B cell (primary cell): ENCODE measurements at regions not wholly inside any gene's neighbourhood (a gene's known extent, or its start where the extent isn't known, plus 50 kb on each side); places are given as distances from the start of the nearest gene placed in this dataset.

ENCODE experiments used
- ATAC-seq: fragments of 200-7000 bp; cut with Tn5 transposase; one replicate; pipeline ENCODE4 v1.10.0; 2021; ENCODE audit warnings: low read depth, mild to moderate bottlenecking, moderate number of reproducible peaks, moderate library complexity
- CTCF ChIA-PET: fragments of 350-600 bp; sonication (Branson Sonifier 250); formaldehyde crosslinking; loops from one replicate; lab custom pipeline; 2021; ENCODE audit warnings: antibody characterized with exemption, inconsistent platforms; lab: Charles Lee
- POLR2A ChIA-PET: fragments of 350-600 bp; sonication (Branson Sonifier 250); formaldehyde crosslinking; loops from one replicate; lab custom pipeline; 2021; ENCODE audit warnings: antibody characterized with exemption; lab: Charles Lee
- DNase-seq: peaks from one replicate; pipeline ENCODE4 v3.0.0; 2013
- H2AFZ ChIP-seq: 2 replicates; pipeline ENCODE4 v1.6.1; 2012; ENCODE audit warnings: mild to moderate bottlenecking, low read depth, low read length; ENCODE audit not compliant: insufficient read depth, poor library complexity, severe bottlenecking
- H3K27ac ChIP-seq, 2 donors: 1 replicate in 1 of 2; 2 replicates in 1 of 2; pipeline ENCODE4 v1.5.1; 2012 to 2013; ENCODE audit warnings: low read length in 2 of 2, mild to moderate bottlenecking in 2 of 2, moderate library complexity in 1 of 2
- H3K27me3 ChIP-seq, 4 experiments: fragments of 200-600 bp in 1 of 4; sonication (generic) in 1 of 4; replicated peaks in 1 of 4; 1 replicate in 2 of 4; 2 replicates in 2 of 4; pipeline versions ENCODE4 v1.6.1 to v1.7.0; 2013 to 2016; ENCODE audit warnings: low read length in 3 of 4, mild to moderate bottlenecking in 2 of 4, mixed read lengths in 1 of 4, moderate library complexity in 1 of 4; ENCODE audit not compliant: insufficient read depth in 4 of 4, control insufficient read depth in 3 of 4; ENCODE audit errors: control extremely low read depth in 1 of 4
- H3K36me3 ChIP-seq, 2 experiments: replicated peaks in 1 of 2; 1 replicate in 1 of 2; 2 replicates in 1 of 2; pipeline versions ENCODE4 v1.6.1 to v1.7.1; 2013; ENCODE audit warnings: low read length in 1 of 2; ENCODE audit not compliant: insufficient read depth in 2 of 2, control insufficient read depth in 1 of 2; ENCODE audit errors: control extremely low read depth in 1 of 2, extremely low read depth in 1 of 2
- H3K4me1 ChIP-seq, 2 donors: fragments of 200-600 bp in 1 of 2; sonication (generic) in 1 of 2; 1 replicate in 1 of 2; 2 replicates in 1 of 2; pipeline versions ENCODE4 v1.5.1 to v1.6.1; 2013 to 2017; ENCODE audit warnings: low read length in 2 of 2; ENCODE audit not compliant: control insufficient read depth in 2 of 2, insufficient read depth in 2 of 2
- H3K4me2 ChIP-seq: replicated peaks from 2 replicates; pipeline ENCODE3; 2012; ENCODE audit warnings: mild to moderate bottlenecking, low read depth, low read length; ENCODE audit not compliant: poor library complexity, severe bottlenecking
- H3K4me3 ChIP-seq, 5 experiments: fragments of 200-600 bp in 1 of 5; sonication (generic) in 1 of 5; 1 replicate in 3 of 5; 2 replicates in 2 of 5; pipeline versions ENCODE4 v1.5.1 to v1.7.0; 2011 to 2016; ENCODE audit warnings: low read length in 4 of 5, mild to moderate bottlenecking in 4 of 5, low read depth in 2 of 5, control low read depth in 1 of 5, moderate library complexity in 1 of 5; ENCODE audit not compliant: insufficient read depth in 1 of 5; ENCODE audit errors: control extremely low read depth in 1 of 5, extremely low read depth in 1 of 5
- H3K79me2 ChIP-seq: fragments of 200-600 bp; sonication (generic); one replicate; pipeline ENCODE4 v1.6.0; 2016; ENCODE audit warnings: low read length; ENCODE audit not compliant: control insufficient read depth, insufficient read depth
- H3K9ac ChIP-seq: fragments of 200-600 bp; sonication (generic); 2 replicates; pipeline ENCODE4 v1.6.1; 2017; ENCODE audit warnings: mild to moderate bottlenecking, low read length, moderate library complexity
- H3K9me3 ChIP-seq, 3 donors: one replicate each; pipeline versions ENCODE4 v1.6.1 to v1.7.1; 2013; ENCODE audit warnings: low read length in 2 of 3; ENCODE audit not compliant: control insufficient read depth in 2 of 3, insufficient read depth in 1 of 3; ENCODE audit errors: control extremely low read depth in 1 of 3
- H4K20me1 ChIP-seq: 2 replicates; pipeline ENCODE4 v1.6.0; 2012; ENCODE audit warnings: mild to moderate bottlenecking, low read length; ENCODE audit not compliant: insufficient read depth, control insufficient read depth, poor library complexity, severe bottlenecking
- H3K27ac Mint-ChIP-seq: one replicate; pipeline ENCODE4 v1.8.0; 2021; ENCODE audit warnings: mixed read lengths
- H3K27me3 Mint-ChIP-seq: one replicate; pipeline ENCODE4 v1.8.0; 2021; ENCODE audit warnings: mixed read lengths
- H3K4me1 Mint-ChIP-seq: one replicate; pipeline ENCODE4 v1.8.0; 2021; ENCODE audit warnings: mixed read lengths
- H3K4me3 Mint-ChIP-seq: one replicate; pipeline ENCODE4 v1.8.0; 2021; ENCODE audit warnings: mixed read lengths
- H3K9me3 Mint-ChIP-seq: one replicate; pipeline ENCODE4 v1.8.0; 2022; ENCODE audit warnings: mixed read lengths; ENCODE audit not compliant: insufficient read depth
- EZH2 ChIP-seq: IDR thresholded peaks from 2 replicates; pipeline ENCODE4 v1.6.1; 2012; ENCODE audit warnings: borderline replicate concordance, low read depth, mild to moderate bottlenecking, moderate library complexity, low read length; ENCODE audit not compliant: insufficient read depth, poor library complexity, severe bottlenecking
- WGBS: methylation state at CpG from one replicate; pipeline ENCODE4 v1.1.5; 2013; ENCODE audit warnings: missing lambda C conversion rate; ENCODE audit not compliant: insufficient coverage; 5-methylcytosine and 5-hydroxymethylcytosine counted together
- intact Hi-C: fragments of 100-400 bp; cut with micrococcal nuclease; formaldehyde crosslinking; loops from one replicate; pipeline ENCODE4 v1.10.0; 2022
- TF ChIP-seq, protein P1 (sequence below): fragments of 200-600 bp; IDR thresholded peaks from one replicate; pipeline ENCODE4 v1.8.0; 2022; ENCODE audit warnings: antibody characterized with exemption, mild to moderate bottlenecking

DNA sequence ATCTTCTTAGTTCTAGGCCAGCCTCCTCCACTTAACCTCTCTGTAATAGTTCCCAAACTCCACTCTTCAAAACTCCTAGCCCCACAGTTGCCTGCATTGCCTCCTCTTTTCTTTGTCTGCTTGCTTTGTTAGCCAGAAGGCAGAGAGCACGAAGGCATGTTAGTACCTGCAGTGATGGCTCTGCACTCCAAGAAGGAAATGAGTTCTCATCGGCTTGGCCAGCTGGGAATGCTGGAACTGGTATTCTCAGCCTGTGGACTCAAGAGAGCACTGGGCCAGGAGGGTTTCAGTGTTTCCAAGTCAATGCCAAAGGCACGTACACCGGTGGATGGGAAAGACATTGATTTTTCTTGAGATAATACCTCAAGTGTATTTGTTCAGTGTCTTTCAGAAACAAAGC, 66.3 kb upstream of the HABP2 start:
- Histone ChIP-seq H3K9ac (no peak overlapping the region), H3K27me3 (peaks cover 0 to 4% (median 0%) of the 10 kb centered on the region in 4 experiments), H3K27ac (no peak overlapping the region), H3K4me2 (no peak overlapping the region), H3K79me2 (no peaks in the 10 kb centered on the region), H2AFZ (no peak overlapping the region), H3K4me3 (no peak overlapping the region), H3K4me1 (no peaks in the 10 kb centered on the region), H3K36me3 (no peaks in the 10 kb centered on the region), H3K9me3 (no peaks in the 10 kb centered on the region), H4K20me1 (no peaks in the 10 kb centered on the region)
- Mint-ChIP-seq H3K9me3 (no peaks in the 10 kb centered on the region), H3K27me3 (peaks cover 3% of the 10 kb centered on the region), H3K4me3 (no peak overlapping the region), H3K27ac (no peak overlapping the region), H3K4me1 (no peaks in the 10 kb centered on the region)
- ChIA-PET CTCF (no interaction called here), POLR2A (no interaction called here)
- DNase-seq (no peak), ATAC-seq (no peak)
- 80% methylated on average over 4 of the region's 4 CpGs for whole genome bisulfite sequencing
- intact Hi-C loops = no loop called here
- TF ChIP-seq, protein P1, sequence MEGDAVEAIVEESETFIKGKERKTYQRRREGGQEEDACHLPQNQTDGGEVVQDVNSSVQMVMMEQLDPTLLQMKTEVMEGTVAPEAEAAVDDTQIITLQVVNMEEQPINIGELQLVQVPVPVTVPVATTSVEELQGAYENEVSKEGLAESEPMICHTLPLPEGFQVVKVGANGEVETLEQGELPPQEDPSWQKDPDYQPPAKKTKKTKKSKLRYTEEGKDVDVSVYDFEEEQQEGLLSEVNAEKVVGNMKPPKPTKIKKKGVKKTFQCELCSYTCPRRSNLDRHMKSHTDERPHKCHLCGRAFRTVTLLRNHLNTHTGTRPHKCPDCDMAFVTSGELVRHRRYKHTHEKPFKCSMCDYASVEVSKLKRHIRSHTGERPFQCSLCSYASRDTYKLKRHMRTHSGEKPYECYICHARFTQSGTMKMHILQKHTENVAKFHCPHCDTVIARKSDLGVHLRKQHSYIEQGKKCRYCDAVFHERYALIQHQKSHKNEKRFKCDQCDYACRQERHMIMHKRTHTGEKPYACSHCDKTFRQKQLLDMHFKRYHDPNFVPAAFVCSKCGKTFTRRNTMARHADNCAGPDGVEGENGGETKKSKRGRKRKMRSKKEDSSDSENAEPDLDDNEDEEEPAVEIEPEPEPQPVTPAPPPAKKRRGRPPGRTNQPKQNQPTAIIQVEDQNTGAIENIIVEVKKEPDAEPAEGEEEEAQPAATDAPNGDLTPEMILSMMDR = no peak
- TF ChIP-seq EZH2 = no peak

DNA sequence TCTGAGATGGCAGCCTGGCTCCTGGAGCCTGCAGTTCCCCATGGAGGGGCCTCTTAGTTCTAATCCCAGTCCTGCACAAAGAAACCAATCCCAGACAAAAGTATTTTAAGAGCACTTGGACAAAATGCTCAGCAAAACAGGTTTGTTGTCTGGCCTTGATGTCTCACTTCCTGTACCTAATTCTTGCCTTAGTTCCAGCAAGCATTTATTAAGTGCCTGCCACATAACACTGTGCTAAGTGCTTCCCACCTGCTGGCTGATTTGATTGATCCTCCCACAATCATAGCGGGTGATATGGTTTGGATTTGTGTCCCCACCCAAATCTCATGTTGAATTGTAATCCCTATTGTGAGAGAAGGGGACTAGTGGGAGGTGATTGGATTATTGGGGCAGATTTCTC, 65.7 kb upstream of the HABP2 start:
- no peaks in the 10 kb centered on the region for H4K20me1 ChIP-seq
- Mint-ChIP-seq H3K4me1 (no peaks in the 10 kb centered on the region), H3K27ac (no peak overlapping the region), H3K4me3 (no peak overlapping the region), H3K27me3 (peaks cover 3% of the 10 kb centered on the region), H3K9me3 (no peaks in the 10 kb centered on the region)
- no CpG with 5 or more reads among the region's 1 CpG for WGBS
- DNase-seq (no peak), ATAC-seq (no peak)
- H2AFZ ChIP-seq = no peak overlapping the region
- no peak overlapping the region for H3K27ac ChIP-seq
- no peaks in the 10 kb centered on the region for H3K79me2 ChIP-seq
- intact Hi-C loops = no loop called here
- POLR2A ChIA-PET = no interaction called here
- H3K27me3 ChIP-seq = peaks cover 0 to 4% (median 0%) of the 10 kb centered on the region in 4 experiments
- no peak overlapping the region for H3K4me2 ChIP-seq
- no peaks in the 10 kb centered on the region for H3K9me3 ChIP-seq
- no peaks in the 10 kb centered on the region for H3K36me3 ChIP-seq
- CTCF ChIA-PET = no interaction called here
- H3K4me3 ChIP-seq = no peak overlapping the region
- TF ChIP-seq, protein P1 = no peak
- TF ChIP-seq EZH2 = no peak
- H3K9ac ChIP-seq = no peak overlapping the region
- H3K4me1 ChIP-seq = no peaks in the 10 kb centered on the region
